Panc1 (cell line): ENCODE measurements at regions not wholly inside any gene's neighbourhood (a gene's known extent, or its start where the extent isn't known, plus 50 kb on each side); places are given as distances from the start of the nearest gene placed in this dataset.

Experiments
- ATAC-seq: fragments of 200-7000 bp; cut with Tn5 transposase; 2 replicates; pipeline ENCODE4 v1.9.1; 2020; ENCODE audit warnings: mild to moderate bottlenecking, moderate library complexity
- BruUV-seq: library from RNA; stranded (reverse); fragments of 400-500 nt; replicated peaks from 2 replicates; lab custom pipeline; 2021; lab: Mats Ljungman, UMichigan
- CTCF ChIA-PET: fragments of 300-600 bp; sonication (Branson Sonifier 250); formaldehyde crosslinking; loops from one replicate; lab custom pipeline; 2022; ENCODE audit warnings: antibody characterized with exemption; lab: Charles Lee
- POLR2A ChIA-PET: fragments of 300-600 bp; sonication (Branson Sonifier 250); formaldehyde crosslinking; loops from one replicate; lab custom pipeline; 2022; ENCODE audit warnings: antibody characterized with exemption; lab: Charles Lee
- DNase-seq: peaks from one replicate; pipeline ENCODE4 v3.0.0-alpha.2; 2010; ENCODE audit warnings: low read depth, low spot score
- H3K27ac ChIP-seq: 2 replicates; pipeline ENCODE4 v1.5.1; 2011; ENCODE audit warnings: mild to moderate bottlenecking, low read length, inconsistent platforms
- H3K27me3 ChIP-seq: fragments of 200-500 bp; sonication (Bioruptor generic); 2 replicates; pipeline ENCODE4 v1.6.0; 2014; ENCODE audit warnings: low read length, inconsistent platforms; ENCODE audit not compliant: control insufficient read depth, insufficient read depth
- H3K36me3 ChIP-seq: fragments of 200-500 bp; sonication (Bioruptor generic); 2 replicates; pipeline ENCODE4 v1.5.1; 2014; ENCODE audit warnings: inconsistent platforms, mild to moderate bottlenecking, low read length, moderate library complexity; ENCODE audit not compliant: control insufficient read depth, insufficient read depth
- H3K4me1 ChIP-seq: 2 replicates; pipeline ENCODE4 v1.5.1; 2011; ENCODE audit warnings: inconsistent platforms, mild to moderate bottlenecking, low read length, moderate library complexity; ENCODE audit not compliant: control insufficient read depth, insufficient read depth
- H3K4me3 ChIP-seq, 2 experiments: 2 replicates each; pipeline ENCODE4 v1.5.1; 2011 to 2012; ENCODE audit warnings: low read depth in 2 of 2, low read length in 2 of 2, mild to moderate bottlenecking in 2 of 2, inconsistent platforms in 1 of 2, moderate library complexity in 1 of 2
- H3K9me3 ChIP-seq: fragments of 200-500 bp; sonication (Bioruptor generic); 2 replicates; pipeline ENCODE4 v1.5.1; 2014; ENCODE audit warnings: low read depth, mild to moderate bottlenecking, inconsistent platforms, low read length, moderate library complexity; ENCODE audit not compliant: control insufficient read depth, insufficient read depth
- POLR2AphosphoS5 ChIP-seq: IDR thresholded peaks from 2 replicates; pipeline ENCODE4 v1.6.1; 2012; ENCODE audit warnings: mild to moderate bottlenecking, low read depth, low read length, moderate library complexity
- SIN3A ChIP-seq: IDR thresholded peaks from 2 replicates; pipeline ENCODE4 v1.6.1; 2012; ENCODE audit warnings: low read depth, mild to moderate bottlenecking, low read length, moderate library complexity, borderline replicate concordance; ENCODE audit not compliant: insufficient read depth
- TCF7L2 ChIP-seq: IDR thresholded peaks from 2 replicates; pipeline ENCODE4 v1.6.1; 2011; ENCODE audit warnings: mild to moderate bottlenecking, low read depth, low read length, inconsistent platforms
- in situ Hi-C: cut with HindIII; loops from 2 replicates; pipeline ENCODE4 v1.10.0; 2016; ENCODE audit warnings: low sequenced_read_pairs, low pct_unique_long_range_greater_than_20kb
- intact Hi-C: fragments of 100-400 bp; cut with micrococcal nuclease; formaldehyde crosslinking; loops from one replicate; pipeline ENCODE4 v1.10.0; 2022; ENCODE audit not compliant: unreplicated experiment
- TF ChIP-seq, protein P1 (sequence below): fragments of 450-650 bp; IDR thresholded peaks from 2 replicates; pipeline ENCODE4 v1.5.1; 2017; ENCODE audit warnings: mild to moderate bottlenecking
- TF ChIP-seq, protein P2 (sequence below), 2 experiments: IDR thresholded peaks; 2 replicates each; pipeline ENCODE4 v1.6.1; 2011 to 2012; ENCODE audit warnings: low read depth in 2 of 2, control low read depth in 1 of 2, low read length in 1 of 2, mild to moderate bottlenecking in 1 of 2, moderate library complexity in 1 of 2; ENCODE audit not compliant: insufficient read depth in 1 of 2

DNA sequence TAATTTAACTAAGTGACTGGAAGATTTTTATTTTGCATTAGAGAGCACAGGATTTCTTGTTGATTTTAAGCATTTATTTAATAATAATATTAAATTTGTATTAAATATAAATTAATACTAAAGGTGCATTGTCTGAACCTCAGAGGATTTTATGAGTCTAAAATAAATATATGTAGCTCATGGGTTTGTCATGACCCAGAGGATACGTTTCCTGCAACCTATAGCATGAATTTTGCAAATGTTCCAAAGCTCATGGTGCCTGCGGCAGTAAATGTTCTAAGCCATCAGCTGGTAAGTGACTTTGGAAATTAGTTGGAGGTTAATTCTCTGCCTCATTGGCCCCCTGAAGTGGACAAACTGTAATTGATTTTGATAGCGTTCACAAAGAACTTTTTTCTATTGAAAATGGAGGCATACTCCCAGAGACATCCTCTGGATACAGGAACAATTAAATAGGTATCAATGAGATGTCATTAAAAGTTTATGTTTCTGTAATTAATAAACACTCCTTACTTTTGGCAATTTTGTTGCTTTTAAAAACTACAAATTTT, 397.4 kb downstream of the ANKRD7 start:
- DNase-seq (no peak), ATAC-seq (no peak)
- no peaks in the 10 kb centered on the region for H3K4me1 ChIP-seq
- H3K9me3 ChIP-seq: 0 out of 2 replicates have a peak, but pooled peaks cover 2% of the 10 kb centered on the region
- no peak overlapping the region for H3K27ac ChIP-seq
- TF ChIP-seq SIN3A: no peak
- TF ChIP-seq, protein P1, sequence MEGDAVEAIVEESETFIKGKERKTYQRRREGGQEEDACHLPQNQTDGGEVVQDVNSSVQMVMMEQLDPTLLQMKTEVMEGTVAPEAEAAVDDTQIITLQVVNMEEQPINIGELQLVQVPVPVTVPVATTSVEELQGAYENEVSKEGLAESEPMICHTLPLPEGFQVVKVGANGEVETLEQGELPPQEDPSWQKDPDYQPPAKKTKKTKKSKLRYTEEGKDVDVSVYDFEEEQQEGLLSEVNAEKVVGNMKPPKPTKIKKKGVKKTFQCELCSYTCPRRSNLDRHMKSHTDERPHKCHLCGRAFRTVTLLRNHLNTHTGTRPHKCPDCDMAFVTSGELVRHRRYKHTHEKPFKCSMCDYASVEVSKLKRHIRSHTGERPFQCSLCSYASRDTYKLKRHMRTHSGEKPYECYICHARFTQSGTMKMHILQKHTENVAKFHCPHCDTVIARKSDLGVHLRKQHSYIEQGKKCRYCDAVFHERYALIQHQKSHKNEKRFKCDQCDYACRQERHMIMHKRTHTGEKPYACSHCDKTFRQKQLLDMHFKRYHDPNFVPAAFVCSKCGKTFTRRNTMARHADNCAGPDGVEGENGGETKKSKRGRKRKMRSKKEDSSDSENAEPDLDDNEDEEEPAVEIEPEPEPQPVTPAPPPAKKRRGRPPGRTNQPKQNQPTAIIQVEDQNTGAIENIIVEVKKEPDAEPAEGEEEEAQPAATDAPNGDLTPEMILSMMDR: no peak
- TF ChIP-seq POLR2AphosphoS5: no peak
- TF ChIP-seq, protein P2, sequence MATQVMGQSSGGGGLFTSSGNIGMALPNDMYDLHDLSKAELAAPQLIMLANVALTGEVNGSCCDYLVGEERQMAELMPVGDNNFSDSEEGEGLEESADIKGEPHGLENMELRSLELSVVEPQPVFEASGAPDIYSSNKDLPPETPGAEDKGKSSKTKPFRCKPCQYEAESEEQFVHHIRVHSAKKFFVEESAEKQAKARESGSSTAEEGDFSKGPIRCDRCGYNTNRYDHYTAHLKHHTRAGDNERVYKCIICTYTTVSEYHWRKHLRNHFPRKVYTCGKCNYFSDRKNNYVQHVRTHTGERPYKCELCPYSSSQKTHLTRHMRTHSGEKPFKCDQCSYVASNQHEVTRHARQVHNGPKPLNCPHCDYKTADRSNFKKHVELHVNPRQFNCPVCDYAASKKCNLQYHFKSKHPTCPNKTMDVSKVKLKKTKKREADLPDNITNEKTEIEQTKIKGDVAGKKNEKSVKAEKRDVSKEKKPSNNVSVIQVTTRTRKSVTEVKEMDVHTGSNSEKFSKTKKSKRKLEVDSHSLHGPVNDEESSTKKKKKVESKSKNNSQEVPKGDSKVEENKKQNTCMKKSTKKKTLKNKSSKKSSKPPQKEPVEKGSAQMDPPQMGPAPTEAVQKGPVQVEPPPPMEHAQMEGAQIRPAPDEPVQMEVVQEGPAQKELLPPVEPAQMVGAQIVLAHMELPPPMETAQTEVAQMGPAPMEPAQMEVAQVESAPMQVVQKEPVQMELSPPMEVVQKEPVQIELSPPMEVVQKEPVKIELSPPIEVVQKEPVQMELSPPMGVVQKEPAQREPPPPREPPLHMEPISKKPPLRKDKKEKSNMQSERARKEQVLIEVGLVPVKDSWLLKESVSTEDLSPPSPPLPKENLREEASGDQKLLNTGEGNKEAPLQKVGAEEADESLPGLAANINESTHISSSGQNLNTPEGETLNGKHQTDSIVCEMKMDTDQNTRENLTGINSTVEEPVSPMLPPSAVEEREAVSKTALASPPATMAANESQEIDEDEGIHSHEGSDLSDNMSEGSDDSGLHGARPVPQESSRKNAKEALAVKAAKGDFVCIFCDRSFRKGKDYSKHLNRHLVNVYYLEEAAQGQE (IDR thresholded peaks at IDR 0.05; ENCODE audit: insufficient read depth in 1 of 2, low read depth in 2 of 2, low read length in 1 of 2): no peak
- TF ChIP-seq TCF7L2: no peak
- in situ Hi-C loops: no loop called here
- H3K4me3 ChIP-seq: no peak overlapping the region
- CTCF ChIA-PET: no interaction called here
- intact Hi-C loops: no loop called here
- no TSS peak for BruUV-seq
- H3K36me3 ChIP-seq: no peaks in the 10 kb centered on the region
- POLR2A ChIA-PET: no interaction called here
- no peaks in the 10 kb centered on the region for H3K27me3 ChIP-seq

- BruUV-seq: no TSS peak
- DNase-seq (no peak), ATAC-seq (no peak)
- Histone ChIP-seq H3K36me3 (no peaks in the 10 kb centered on the region), H3K27ac (no peak overlapping the region), H3K9me3 (0 out of 2 replicates have a peak, but pooled peaks cover 3% of the 10 kb centered on the region), H3K27me3 (no peaks in the 10 kb centered on the region), H3K4me1 (no peaks in the 10 kb centered on the region), H3K4me3 (no peak overlapping the region)
- in situ Hi-C loops (no loop called here), intact Hi-C loops (no loop called here)
- ChIA-PET CTCF (no interaction called here), POLR2A (no interaction called here)
- TF ChIP-seq, protein P2 (IDR thresholded peaks at IDR 0.05; ENCODE audit: insufficient read depth in 1 of 2, low read depth in 2 of 2, low read length in 1 of 2): no peak
- TF ChIP-seq, protein P1: no peak
- no peak for TF ChIP-seq SIN3A
- no peak for TF ChIP-seq TCF7L2
- no peak for TF ChIP-seq POLR2AphosphoS5
Measured at GRCh38 chr7:118626739-118627138, 402.2 kb downstream of the ANKRD7 start.
